NCI-H1105 treated with DMSO at 0.1 percent for 48 hours (cell line): ENCODE measurements at regions not wholly inside any gene's neighbourhood (a gene's known extent, or its start where the extent isn't known, plus 50 kb on each side); places are given as distances from the start of the nearest gene placed in this dataset.

Experiments used
- DNase-seq: peaks from one replicate; lab custom pipeline; 2025; lab: John Stamatoyannopoulos, UW

DNA sequence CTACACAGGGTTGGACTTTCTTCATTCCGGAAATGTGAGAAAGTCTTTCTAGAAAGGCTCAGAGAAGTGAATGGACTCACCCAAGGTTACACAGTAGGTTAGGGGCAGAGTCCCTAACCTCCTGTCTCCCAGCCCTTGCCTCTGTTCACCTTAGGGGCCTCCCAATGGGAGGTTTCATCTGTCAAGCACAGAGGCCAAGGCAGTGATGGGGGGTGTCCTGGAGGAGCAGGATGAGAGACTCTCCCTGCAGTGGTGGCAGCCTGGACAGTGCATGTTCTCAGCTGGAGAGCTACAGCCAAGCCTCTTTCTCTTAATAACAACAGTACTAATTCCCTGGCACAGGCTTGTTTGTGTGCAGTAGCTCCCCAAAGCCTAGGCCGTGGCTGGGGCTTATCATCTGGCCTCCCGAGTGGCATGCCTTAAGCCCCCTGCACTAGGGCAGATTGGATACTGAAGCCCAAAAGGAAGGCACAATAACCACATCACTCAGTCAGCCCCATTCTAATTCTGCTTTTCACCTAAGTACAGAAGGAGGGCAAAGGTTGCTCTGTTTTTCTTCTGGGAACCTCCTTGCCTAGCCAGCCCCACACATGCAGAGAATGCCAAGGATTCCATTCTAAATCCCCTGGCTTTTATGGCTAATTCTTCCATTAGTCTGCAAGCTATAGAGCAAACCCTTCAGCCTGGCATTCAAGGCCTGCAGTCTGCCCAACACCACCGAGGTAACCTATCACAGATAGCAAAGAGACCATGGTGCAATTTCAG lies 50.2 kb upstream of the XPA start:
- DNase-seq, result no peak

DNA sequence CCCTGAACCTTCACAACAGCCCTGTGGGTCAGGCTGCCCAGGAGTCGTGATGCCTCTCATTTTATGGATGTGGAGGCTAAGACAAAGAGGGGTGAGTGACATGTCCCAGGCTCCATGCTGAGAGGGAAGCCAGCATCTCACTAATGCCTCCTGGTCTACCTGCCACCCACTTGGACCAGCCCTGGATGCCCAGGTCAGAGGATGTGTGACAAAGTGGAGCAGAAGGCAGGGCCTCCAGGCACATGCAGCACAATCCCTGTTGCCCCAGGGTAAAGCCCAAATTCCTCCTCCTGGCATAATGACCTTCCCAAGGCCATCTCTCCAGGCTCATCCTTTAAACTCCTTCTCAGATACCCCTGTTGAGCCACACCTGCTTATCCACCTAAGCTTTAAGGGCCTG lies 51.4 kb upstream of the XPA start:
- no peak for DNase-seq

DNA sequence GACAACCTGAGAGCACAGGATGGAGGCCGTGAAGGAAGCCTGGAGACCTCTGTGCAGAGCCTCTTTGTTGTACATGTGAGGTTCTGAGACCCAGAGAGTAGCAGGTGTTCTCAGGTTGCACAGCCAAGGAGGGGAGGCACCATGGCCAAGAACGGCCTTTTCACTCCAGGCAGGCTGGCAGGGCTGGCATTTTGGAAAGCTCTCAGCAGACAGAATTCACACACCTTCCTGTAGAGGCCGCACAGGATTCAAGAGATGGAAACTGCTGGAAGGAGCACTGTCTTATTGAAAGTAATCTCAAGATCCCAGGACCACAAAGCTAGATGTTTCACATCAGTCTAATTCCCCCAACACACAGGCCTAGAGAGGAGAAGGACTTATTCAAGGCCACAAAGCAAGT lies 52.8 kb upstream of the XPA start:
- DNase-seq, result no peak

DNA sequence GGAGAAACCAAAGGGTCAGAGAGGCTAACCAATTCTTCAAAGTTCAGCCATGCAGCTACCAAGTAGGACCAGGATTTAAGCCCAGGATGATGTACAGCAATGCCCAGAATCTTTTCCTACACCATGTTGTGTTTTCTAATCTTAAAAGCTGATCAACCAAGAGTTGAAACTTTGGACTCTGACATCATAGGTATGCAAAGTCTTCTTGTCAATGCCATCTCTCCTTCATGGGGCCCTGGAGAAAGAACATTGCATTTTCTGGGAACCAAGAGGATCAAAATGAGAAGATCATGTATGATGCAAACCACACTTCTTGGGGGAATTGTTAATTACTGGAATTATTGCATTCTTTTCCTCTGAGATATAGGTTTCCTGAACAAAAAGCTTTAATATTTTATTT lies 54.4 kb upstream of the XPA start:
- DNase-seq, result no peak

DNA sequence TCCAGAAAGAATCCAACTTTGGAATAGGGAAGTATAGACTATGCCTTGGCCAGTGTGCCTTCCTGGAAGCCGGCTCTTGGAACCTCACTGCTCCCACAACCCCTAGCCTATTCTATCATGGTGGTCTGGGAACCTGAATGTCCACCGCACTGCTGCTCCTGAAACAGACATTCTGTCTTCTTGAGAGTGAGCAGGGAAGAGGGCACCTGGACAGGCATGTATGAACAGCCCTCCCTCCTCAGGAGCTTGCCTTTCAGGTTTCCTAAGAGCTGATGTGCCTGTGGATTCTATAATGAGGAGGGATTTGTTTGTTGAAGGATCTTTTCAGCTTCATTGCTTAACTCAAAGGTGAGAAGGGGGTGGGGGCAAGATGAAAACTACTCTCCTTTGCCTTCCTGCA lies 55.1 kb upstream of the XPA start:
- DNase-seq, result no peak

DNA sequence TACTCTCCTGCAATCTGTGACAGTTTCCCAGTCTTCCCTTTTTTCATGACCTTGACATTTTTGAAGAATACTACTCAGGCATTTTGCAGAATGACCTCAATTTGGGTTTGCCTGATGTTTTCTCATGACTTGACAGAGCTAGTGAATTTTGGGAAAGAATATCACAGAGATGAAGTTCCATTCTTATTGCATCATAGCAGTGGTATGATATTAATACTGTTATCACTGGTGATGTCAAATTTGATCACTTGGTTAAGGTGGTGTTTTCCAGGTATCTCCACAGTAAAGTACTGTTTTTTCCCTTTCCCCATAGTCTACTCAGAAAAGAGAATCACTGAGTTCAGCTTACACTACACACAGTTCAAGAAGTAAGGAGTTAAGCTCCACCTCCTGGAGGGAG lies 56.2 kb upstream of the XPA start:
- DNase-seq, result no peak

DNA sequence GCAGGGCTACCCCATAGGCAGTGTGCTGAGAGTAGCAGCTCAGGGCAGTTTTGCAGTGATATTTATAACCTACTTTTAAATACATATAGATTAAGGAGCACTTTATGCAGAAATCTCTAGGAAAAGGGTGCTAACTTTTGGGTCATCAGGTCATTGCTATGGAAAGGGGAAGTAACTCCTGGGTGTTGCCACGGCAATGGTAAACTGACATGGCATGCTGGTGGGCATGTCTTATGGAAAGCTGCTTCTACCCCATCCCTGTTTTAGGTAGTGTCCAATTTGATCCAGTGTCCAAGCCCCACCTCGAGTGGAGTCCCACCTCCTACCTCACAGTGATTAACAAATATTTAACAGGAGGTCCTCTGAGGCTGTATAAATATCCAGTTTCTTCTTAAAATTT lies 56.8 kb upstream of the XPA start:
- no peak for DNase-seq

DNA sequence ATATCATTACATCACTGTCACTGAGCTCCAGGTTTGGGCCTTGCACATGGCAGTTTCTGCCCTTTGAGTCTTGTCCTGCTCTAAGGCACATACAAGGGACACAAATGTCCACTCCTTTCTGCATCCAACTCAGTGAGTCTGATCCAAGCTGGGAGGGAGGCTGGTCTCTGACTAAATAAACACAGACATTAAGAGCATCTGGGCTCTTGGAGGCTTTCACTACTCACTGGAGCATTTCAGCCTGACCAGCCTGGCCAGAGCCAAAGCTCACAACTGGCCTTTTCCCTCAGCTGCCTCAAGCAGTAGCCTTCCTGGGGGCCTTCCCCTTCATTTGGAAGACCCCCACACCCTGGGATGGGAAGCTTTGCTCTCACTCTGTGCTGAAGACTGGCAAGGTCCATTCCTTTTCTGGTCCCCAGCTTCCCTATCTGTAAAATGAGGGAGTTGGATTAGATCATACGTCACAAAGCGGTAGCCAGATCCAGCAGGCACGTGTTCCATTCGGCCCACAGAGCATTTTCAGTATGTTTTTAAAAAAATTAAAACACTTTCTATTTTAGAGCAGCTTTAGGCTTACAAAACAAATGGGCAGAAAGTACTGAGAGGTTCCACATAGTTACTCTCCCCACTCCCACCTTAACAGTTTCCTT lies 58.6 kb upstream of the XPA start:
- no peak for DNase-seq

DNA sequence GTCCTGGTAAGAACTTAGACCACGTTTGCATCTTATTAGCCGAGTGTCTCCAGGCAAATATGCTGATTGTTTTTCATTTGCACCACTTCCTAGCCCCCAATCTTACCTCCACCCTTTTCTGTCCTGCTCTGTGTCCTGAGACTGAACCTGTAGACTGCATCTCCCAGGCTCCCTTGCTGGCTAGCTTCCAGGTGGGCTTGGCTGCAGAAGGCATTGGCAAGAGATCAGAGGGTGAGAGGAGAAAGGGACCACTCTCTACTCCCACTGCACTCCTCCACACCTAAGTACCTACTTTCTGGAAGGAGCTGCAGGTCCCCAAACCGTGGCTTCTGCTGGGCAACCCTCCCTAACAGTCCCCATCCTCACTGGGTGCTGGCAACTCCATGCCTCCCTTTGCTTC lies 59.9 kb upstream of the XPA start:
- DNase-seq, result no peak

DNA sequence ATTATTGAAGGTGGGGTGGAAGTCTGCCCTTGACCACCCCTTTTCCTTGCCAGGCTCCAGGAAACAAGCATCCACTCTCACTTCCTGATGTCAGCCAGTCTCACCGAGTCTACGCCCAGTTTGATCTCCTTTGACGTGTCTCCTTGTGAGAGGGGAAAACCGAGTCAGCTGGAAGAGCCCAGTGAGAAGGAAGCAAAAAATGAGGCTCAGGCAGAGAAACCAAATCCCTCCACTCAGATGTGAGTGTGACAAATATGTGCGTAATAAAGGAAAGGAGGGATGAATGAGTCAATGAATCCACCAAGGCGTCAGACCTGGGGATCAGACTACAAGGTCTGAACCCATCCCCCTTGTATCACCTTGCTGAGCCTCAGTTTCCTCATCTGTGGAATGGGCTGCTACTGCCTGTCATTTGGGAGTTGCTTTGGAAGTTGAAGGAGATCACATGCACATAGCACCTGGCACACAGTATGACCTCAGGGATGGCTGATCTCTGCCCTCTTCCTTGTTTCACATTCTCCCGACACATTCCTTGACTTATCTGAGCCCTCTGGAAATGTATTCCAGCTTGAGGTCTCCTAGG lies 61.3 kb upstream of the XPA start:
- no peak for DNase-seq

DNA sequence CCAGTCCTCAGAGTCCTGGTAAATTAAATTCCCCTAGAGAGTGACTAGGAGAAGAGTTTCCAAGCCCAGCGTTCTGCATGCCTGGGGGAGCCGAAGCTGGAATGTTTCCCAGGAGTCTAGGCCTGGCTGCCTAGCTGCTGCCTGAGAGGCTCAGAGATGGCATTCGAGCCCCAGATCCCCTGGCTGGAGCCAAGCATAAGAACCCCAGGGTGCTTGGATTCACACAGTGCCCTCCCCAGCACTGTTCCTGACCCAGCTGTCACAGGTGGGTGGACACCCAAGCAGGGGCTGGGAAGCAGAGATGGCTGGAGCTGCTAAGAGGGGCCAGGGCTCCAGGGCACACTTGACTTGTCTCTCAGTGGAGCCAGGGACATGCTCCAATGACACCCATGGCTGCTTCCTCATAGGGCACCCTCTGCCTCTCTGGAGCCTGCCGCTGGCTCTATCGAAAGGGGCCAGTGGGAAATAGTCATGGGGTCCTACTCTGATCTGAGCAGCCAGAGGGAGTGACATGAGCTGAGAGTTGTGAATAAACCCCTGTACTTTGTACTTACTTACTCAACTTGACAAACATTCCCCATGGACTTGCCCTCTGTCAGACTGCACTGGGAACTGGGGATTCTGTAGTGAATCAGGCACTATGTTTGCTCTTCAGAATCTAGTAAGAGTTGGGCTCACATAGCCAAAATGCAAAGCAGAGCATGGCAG lies 62.6 kb upstream of the XPA start:
- DNase-seq, result no peak

DNA sequence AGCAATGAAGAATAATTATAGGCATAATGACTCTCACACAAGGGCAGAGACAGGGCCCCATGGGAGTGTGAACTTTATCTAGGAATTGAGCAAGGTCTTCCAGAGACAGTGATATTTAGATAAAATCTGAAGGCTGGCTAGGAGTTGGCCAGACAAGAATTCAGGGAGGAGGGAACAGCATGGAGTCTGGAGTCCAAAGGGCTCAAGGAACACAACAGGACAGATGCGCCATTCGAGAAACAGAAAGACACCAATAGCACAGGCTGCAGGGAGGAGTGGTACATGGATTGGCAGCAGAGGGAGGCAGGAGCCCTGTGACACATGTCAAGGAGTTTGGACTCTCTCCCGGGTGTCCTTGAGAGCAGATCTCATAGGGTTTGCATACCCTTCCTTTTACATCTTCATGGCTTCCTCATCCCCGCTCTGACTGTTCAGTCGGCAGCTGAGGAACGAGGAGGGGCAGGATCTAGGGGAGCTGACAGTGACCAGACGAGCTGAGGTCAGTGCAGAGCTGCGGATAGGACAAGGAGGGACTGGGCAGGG lies 64.0 kb upstream of the XPA start:
- no peak for DNase-seq

DNA sequence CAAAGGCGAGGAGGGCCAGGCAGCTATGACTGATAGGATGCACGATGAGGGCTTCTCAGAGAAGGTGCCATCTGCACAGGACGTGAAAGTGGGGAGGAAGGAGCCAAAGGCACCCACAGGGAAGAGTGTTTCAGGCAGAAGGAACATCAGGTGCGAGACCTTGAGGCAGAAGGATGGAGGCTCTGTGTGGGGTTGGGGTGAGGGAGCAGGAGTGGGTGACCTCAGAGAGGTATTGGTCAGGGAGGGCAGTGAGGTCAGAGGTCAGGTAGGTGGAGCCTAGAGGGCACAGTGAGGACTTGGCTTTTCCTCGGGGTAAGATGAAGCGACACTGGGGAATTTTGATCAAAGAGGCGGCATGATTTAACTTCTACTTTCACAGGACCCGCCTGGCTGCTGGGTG lies 64.7 kb upstream of the XPA start:
- DNase-seq, result no peak

DNA sequence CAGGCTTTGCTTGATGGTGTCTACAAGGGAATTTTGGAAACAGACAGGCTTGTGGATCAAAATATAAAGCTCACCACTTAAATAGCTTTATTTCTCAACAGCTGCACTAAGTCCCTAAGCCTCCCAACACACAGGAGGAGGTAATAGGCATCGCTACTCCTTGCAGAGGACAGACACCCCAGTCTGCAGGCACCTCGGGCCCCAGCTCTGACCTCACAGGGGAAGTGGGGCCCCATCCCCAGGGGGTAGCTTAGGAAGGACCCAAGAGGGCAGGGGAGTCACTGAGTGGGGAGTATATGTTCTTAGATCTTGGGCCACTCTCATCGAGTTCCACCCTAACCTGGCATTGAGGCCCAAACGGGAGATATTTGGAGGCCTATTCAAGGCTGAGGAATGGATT lies 66.7 kb upstream of the XPA start:
- DNase-seq, result no peak

DNA sequence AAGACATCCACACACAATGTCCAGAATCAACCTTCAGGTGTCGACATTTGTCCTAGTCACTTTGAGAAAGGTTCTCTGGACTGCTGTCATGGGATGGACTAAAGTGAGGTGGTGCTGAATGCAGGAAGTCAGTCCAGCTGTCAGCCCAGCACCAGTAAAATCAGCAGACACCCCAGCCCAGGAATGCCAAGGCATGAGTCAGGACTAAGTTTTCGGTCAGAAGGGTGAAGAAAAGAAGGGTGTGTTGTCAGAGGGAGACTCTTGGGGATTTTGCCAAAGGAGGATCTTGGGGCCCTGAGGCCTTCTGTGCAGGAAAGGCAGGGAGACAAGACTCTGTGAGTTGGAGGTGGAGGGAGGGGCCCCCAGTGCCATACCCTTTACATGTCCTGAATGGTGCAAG lies 69.0 kb upstream of the XPA start:
- no peak for DNase-seq

DNA sequence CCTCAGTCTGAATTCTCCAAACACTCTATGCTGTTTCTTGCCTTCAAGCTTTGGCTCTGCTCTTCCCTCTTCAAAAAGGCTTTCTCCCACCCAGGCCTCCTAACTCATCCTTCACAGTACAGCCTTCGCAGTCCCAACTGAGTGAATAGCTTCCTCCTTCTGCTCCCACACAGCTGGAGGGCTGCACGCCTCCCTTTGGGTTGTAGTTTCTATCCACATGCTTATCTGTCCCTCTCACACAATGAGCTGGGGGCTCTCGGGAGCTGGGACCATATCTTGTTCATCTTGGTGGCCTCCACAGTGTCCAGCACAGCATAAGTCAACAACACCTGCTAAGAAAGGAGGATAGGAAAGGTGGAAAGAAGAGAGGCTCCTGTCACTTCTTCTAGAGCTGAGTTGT lies 69.5 kb upstream of the XPA start:
- no peak for DNase-seq

DNA sequence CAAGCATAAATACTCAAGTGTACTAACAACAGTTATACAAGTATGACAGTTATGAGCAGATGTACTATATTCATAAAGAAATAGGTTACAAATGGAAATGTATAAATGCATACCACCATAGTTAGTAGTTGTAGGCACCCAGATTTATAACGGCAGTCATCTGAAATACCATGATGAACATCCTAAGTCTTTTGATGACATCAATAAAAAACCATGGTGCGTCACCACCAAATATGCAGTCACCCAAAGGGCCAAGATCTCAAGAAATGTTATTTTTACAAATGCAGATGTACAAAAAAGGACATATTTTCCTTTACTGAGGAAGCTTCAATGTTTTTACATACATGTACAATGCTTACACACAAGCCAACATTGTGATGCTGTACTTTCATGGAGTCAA lies 70.8 kb upstream of the XPA start:
- no peak for DNase-seq

DNA sequence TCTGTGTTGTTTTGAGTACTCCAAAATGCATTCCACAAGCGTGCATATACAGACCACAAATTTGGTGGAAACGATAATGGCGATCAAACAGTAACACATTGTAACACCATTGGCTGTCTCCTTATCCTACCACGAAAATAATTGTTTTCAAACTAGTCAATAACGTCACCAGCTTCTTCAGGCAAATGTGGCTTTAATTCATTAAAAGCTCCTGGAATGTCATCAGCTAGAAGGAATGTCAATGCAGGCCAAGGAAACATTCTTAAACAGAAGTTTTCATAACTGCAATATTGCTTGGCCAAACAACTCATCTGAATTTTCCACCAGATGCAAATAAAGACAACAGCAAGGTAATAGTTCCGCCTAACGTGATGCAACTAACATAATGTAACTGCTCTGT lies 71.6 kb upstream of the XPA start:
- DNase-seq, result no peak

DNA sequence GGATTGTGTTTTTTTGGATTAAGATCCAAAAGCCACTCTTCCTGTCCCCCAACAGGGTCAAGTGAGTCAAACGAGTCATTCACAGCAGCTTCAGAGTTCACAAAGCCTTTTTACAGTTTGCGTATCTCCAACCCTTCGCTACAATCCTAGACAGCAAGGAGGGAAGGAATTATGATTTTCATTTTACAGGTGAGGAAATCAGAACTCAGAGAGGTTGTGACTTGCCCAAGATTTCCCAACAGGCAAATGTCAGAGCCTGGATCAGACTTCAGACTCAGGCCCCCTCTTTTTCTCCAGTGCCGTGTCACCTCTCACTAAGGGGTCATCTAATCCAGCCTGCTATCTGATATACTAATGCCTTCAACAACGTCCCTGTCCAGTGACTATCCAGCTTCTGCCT lies 72.1 kb upstream of the XPA start:
- DNase-seq, result no peak

DNA sequence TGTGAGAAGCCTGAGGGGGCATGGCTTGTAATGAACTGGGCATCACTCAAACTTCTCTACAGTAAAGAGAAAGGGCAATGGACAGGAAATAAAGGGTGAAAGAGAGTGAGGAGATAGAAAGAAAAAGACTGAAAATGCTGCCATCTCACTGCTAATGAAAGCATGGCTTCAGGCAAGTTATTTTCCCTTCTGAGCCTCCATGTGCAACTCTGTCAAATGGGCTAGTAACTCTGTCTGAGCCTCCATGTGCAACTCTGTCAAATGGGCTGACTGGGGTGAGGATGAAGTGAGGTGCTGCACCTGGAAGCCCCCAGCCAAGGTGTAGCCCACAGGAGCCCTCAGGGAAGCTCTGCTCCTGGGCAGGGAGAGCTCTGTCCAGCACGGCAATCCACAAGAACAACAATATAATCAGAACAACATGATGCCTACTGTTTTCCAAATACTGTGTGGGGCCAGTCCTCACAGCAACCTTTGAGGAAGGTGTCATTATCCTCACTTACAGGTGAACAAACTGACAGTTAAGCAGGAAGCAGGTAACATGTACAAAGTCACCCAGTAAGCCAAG lies 73.8 kb upstream of the XPA start:
- no peak for DNase-seq

DNA sequence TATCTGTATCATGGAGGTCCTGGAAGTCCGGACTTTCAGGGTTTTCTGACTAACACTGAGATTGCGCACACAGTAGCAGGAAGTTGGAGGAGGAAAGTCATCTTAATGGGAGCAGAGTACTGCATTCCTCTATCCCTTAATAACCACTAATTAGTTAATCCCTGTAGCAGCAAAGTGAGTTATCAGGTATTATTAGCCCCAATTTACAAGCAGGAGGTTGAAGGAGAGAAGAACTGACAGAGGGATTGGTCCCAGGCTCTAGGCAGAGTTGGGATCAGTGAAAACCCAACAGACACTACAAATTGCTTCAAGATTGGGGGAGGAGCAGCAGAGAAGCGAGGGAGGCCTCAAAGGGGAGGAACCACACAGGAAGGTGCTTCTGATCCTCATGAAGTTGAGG lies 74.5 kb upstream of the XPA start:
- DNase-seq, result no peak

DNA sequence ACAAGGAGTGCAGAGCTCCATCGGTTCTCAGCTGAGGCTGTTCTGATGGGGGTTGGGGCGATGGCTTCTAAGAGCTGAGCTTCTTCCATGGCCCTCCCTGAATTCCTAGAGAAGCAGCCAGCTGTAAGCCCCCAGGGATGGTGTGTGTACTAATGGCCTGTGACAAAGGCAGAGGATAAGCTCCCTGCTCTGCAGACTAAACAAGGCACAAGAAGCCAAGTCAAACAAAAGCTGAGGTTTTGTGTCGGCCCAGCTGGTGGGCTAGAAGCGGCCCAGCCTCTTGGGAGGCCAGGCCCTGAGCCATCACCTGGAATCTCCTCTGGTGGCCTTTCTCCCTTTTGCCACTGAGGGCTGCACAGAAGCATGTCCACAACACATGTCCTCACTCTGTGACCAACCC lies 75.0 kb upstream of the XPA start:
- no peak for DNase-seq

DNA sequence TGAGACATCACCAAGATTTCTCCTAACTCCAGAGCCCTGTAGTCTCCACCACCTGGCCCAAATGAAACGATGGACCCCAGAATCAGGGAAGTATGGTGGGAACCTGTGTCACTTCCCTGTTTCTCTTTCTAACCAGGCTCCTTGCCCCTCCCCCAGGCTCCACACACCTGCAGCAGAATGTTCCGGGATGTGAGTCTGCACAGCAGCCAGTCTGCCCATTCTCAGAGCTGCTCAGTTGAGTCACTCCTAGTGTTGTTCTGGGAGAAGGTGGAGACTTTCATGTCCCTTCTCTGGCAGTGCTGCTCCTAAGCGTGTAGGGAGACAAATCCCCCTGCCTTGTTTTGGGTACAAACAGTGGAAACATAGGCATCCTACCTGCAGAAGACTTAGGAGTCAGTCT lies 76.0 kb upstream of the XPA start:
- DNase-seq, result no peak
